Cardiac septum (tissue), 1 donor: ENCODE measurements at regions not wholly inside any gene's neighbourhood (a gene's known extent, or its start where the extent isn't known, plus 50 kb on each side); places are given as distances from the start of the nearest gene placed in this dataset.
"Not testable (repeated sequence)": the region's sequence is repeated elsewhere in the genome, so short reads cannot be mapped to it uniquely, and the experiment has no call there.

ENCODE experiments used
- DNase-seq: peaks from one replicate; pipeline ENCODE4 v3.0.0-alpha.2; 2020; ENCODE audit warnings: low spot score
- intact Hi-C: fragments of 100-400 bp; cut with DNase I; formaldehyde crosslinking; loops from one replicate; pipeline ENCODE4 v1.14.0; 2022
- donor health status: DM: no; HTN: no; CAD: no.

DNA sequence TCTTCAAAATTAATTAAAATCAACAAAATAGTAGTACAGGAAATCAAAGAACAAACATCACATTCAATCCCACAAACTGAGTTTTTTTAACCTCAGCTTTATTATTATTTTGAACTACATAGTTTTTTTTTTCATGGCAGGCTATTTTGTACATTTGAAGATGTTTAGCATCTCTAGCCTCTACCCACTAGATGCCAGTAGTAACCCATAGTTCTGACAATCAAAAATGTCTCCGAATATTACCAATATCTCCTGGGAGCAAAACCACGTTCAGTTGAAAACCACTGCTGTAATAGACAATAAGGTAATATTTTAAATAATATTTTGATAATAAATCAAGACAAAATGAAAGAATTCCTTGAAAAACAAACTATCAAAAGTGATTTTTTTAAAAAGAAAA is 702.6 kb upstream of the LRRTM1 start:
- DNase-seq = no peak
- intact Hi-C loops = no loop called here

DNA sequence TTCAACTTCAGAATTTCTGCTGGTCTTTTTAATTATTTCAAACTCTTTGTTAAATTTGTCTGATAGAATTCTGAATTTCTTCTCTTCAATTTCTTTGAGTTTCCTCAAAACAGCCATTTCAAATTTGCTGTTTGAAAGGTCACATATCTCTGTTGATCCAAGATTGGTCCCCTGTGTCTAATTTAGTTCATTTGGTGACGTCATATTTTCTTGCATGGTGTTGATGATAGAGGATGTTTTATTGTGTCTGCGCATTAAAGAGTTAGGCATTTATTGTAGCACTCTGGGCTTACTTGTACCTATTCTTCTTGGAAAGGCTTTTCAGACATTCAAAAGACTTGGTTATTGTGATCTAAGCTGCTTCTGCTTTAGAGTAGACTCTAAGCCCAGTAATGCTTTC is 698.4 kb upstream of the LRRTM1 start:
- DNase-seq = no peak
- intact Hi-C loops = no loop called here

GRCh38 chr2:80987466-80987865 is 682.9 kb upstream of the LRRTM1 start:
- DNase-seq = no peak

DNA sequence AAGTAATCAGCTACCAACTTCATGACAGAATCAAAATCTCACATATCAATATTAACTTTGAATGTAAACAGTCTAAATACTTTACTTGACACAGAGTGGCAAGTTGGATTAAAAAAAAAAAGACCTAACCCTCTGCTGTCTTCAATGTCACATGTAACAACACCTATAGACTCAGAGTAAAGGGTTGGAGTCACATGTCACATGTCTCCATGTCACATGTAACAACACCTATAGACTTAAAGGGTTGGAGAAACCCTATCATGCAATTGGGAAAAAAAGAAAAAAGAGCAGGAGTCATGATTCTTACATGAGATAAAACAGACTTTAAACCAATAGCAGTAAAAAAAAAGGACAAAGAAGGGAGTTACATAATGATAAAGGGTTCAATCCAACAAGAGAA is 665.3 kb upstream of the LRRTM1 start:
- no peak for DNase-seq
- intact Hi-C loops = no loop called here

More at GRCh38 chr2:80987466-80987865, 682.9 kb upstream of the LRRTM1 start:
- intact Hi-C loops = no loop called here

GRCh38 chr2:80968450-80968849 is 663.9 kb upstream of the LRRTM1 start:
- intact Hi-C loops = no loop called here
- no peak for DNase-seq

GRCh38 chr2:80947601-80948130 is 643.1 kb upstream of the LRRTM1 start:
- DNase-seq = no peak
- intact Hi-C loops = no loop called here

GRCh38 chr2:80943487-80943886 is 638.9 kb upstream of the LRRTM1 start:
- intact Hi-C loops = no loop called here
- DNase-seq = no peak

DNA sequence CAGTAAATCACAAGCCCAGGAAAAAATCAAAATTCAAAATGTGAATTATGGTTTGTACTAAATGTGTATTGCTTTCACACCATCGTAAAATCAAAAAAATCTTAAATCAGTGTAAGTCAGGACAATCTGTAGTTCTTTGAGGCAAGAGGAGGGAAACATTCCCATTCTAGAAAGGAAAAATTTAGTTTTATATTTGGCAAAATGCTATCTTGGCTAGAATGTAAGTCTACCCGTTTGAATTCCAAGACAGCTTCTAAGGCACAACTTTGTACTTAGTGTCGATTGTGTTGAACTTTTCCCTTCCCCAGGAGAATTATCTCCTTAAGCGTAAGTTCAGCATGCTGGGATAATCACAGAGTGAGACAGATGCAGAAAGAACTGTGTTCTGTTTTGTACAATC is 638.2 kb upstream of the LRRTM1 start:
- no peak for DNase-seq
- intact Hi-C loops = no loop called here

DNA sequence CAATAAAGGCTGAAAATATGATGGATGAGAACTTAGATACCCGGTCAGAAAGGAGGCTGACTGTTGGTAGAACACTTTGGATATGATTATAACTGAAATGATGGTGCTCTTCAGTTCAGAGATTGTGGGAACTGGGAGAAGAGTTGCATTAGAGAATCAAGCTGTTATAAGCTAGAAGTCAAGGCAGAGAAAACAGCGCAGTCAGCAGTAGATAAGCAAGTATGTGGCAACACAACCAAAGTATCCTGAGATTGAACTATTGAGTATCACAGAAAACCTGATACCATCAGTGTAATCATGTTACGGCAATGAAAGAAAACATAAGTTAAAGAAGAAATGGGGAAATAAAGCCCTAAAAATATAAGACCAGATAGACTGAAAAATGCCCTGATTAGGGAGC is 633.9 kb upstream of the LRRTM1 start:
- intact Hi-C loops = no loop called here
- no peak for DNase-seq

GRCh38 chr2:80931820-80932219 is 627.3 kb upstream of the LRRTM1 start:
- DNase-seq, intact Hi-C loops: not testable (repeated sequence)

- no peak for DNase-seq
Observed at GRCh38 chr2:80930777-80931176, 626.2 kb upstream of the LRRTM1 start.

DNA sequence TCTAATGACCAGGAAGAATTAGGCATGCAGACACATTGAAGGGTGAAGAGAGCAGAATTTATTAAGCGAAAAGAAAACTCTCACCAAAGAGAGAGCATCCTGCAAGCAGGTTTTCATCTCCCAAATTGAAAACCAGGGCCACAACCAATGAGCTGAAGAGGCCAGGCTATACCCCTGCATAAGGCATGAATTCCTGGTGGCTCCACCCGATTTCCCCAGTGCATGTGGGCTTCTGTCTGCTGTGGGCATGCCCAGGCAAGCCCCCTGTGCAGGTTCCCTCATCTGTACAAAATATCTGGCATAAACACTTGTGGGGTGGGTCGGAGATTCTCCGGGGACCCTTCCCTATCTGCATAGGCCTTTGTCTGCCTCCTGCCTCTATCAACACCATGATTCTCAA is 621.6 kb upstream of the LRRTM1 start:
- intact Hi-C loops = no loop called here
- no peak for DNase-seq

More at GRCh38 chr2:80930777-80931176, 626.2 kb upstream of the LRRTM1 start:
- intact Hi-C loops = no loop called here

DNA sequence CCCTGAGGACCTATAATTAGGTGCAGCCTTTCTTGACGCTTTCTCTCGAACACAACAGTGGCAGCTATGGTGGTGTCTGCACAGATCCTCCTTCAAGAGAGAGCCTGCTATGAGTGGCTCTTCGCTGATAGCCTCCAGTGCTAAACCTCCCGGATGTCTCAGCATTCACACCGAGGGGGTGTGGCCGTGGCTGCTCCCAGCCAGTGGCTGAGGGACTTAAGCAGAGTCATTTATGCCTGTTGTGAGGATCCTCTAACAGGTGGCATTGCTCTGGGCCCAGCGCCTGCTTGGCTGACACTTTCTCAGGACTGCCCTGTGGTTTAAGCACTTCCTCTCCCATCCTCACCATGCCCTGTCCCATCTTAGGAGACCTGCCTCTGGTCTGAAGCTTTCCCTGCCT is 592.0 kb upstream of the LRRTM1 start:
- intact Hi-C loops = no loop called here
- DNase-seq = no peak

- DNase-seq = no peak
- intact Hi-C loops = no loop called here
Observed at GRCh38 chr2:80894486-80894885, 589.9 kb upstream of the LRRTM1 start.

- DNase-seq = no peak
- intact Hi-C loops = no loop called here
Observed at GRCh38 chr2:80893711-80894110, 589.2 kb upstream of the LRRTM1 start.

DNA sequence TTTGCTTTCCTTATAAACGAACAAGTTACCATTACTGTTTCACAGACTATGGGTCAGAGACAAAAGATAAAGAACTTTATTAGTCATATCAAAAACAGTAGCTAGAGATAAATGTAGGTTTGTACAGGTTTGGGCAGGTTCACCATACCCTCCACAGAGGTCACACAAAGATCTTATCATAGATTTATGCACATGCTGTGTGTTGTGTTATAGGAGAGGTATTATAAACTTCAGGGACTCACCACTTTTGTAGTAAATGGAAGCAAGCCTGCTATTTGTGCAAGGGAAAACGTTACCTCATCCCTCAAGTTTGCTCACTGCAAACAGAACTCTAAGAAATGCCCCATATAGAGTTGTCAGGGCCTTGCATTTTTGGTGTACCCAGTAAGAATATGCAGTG is 584.5 kb upstream of the LRRTM1 start:
- no peak for DNase-seq
- intact Hi-C loops = no loop called here

DNA sequence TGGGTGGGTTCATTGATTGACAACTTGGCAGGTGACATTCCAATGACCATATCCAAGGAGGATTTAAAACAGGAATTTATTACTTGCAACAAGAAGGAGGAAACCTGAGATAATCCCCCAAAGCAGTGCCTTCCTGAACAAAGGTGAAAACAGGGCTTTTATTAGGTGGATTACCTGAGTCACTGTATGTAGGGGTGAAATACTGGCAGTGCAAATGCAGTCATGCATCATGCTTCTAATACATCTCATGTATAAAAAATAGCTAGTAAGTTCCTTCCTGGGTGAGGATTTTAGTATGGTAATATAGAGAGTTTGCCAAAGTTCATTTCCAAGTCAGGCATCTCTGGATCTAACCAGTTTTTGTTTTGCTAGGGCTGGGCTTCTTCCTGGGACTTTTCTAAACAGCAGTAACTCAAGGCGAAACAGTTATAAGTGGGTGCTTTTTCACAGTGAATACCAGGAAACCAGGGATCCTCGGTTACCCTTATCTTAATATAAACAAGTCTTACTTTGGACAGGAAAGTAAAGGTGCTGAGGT is 583.4 kb upstream of the LRRTM1 start:
- intact Hi-C loops = no loop called here
- no peak for DNase-seq

GRCh38 chr2:80874374-80874773 is 569.8 kb upstream of the LRRTM1 start:
- intact Hi-C loops = no loop called here
- DNase-seq = no peak

DNA sequence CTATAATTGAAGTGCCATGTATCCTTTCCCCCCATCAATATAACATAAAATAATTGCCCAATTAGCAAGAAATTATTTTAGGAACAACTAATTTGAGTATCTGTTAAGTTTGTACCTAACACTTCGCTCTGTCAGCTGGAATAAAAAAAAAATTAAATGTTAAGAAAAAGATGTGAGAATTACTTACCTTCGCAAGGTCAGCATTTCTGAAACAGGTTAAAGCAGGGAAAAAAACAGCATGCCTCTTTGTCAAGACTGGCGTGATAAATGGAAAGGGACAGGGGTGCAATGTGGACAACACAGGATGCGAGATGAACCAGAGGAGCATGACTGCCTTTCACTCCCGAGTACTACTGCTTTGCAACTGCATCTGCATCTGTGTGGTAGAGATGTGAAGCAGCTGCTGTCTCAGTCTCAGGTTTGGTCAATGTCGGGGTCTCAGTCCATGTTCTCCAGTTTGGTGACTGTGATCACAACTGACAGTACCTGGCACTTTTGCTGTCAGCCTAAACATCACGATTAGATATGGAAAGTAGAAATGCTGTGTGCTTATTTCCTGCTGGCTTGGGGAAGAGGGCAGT is 565.4 kb upstream of the LRRTM1 start:
- intact Hi-C loops = no loop called here
- no peak for DNase-seq

GRCh38 chr2:80863147-80863714 is 558.7 kb upstream of the LRRTM1 start:
- DNase-seq = no peak
- intact Hi-C loops = no loop called here

- no peak for DNase-seq
- intact Hi-C loops = no loop called here
Observed at GRCh38 chr2:80858965-80859364, 554.4 kb upstream of the LRRTM1 start.
